GM21723 (cell line): ENCODE measurements at regions not wholly inside any gene's neighbourhood (a gene's known extent, or its start where the extent isn't known, plus 50 kb on each side); places are given as distances from the start of the nearest gene placed in this dataset.

ENCODE experiments used
- ATAC-seq: cut with Tn5 transposase; IDR thresholded peaks from one replicate; pipeline ENCODE4 v1.9.1; 2021; ENCODE audit warnings: mild to moderate bottlenecking, moderate library complexity; ENCODE audit not compliant: unreplicated experiment

GRCh38 chr6:135789375-135790050, 62.0 kb upstream of the PDE7B start:
- ATAC-seq: no peak

- ATAC-seq: no peak
These were observed 60.1 kb upstream of the PDE7B start for GRCh38 chr6:135791441-135791840.

- ATAC-seq: no peak
These were observed 54.7 kb upstream of the PDE7B start for GRCh38 chr6:135796643-135797305.

GRCh38 chr6:135797361-135797760, 54.1 kb upstream of the PDE7B start:
- no peak for ATAC-seq

GRCh38 chr6:135798751-135799515, 52.6 kb upstream of the PDE7B start:
- ATAC-seq: no peak
